Astrocyte of the hippocampus (primary cell): ENCODE measurements at regions not wholly inside any gene's neighbourhood (a gene's known extent, or its start where the extent isn't known, plus 50 kb on each side); places are given as distances from the start of the nearest gene placed in this dataset.
"Not testable (repeated sequence)": the region's sequence is repeated elsewhere in the genome, so short reads cannot be mapped to it uniquely, and the experiment has no call there.

Experiments used
- DNase-seq: peaks from one replicate; pipeline ENCODE4 v3.0.0; 2011; ENCODE audit warnings: low read depth, low spot score

GRCh38 chr15:61344293-61344692 is 115.2 kb upstream of the RORA start:
- no peak for DNase-seq

GRCh38 chr15:61342390-61342789 is 113.3 kb upstream of the RORA start:
- DNase-seq, result no peak

- no peak for DNase-seq
Observed at GRCh38 chr15:61339516-61339915, 110.4 kb upstream of the RORA start.

- DNase-seq, result no peak
Observed at GRCh38 chr15:61337541-61337940, 108.4 kb upstream of the RORA start.

GRCh38 chr15:61336026-61336638 is 107.0 kb upstream of the RORA start:
- DNase-seq, result no peak

- DNase-seq, result not testable (repeated sequence)
Observed at GRCh38 chr15:61334714-61335113, 105.6 kb upstream of the RORA start.

GRCh38 chr15:61331019-61331418 is 101.9 kb upstream of the RORA start:
- no peak for DNase-seq

- DNase-seq, result no peak
Observed at GRCh38 chr15:61327019-61327631, 98.0 kb upstream of the RORA start.

GRCh38 chr15:61319892-61320291 is 90.8 kb upstream of the RORA start:
- no peak for DNase-seq

GRCh38 chr15:61318802-61319525 is 89.9 kb upstream of the RORA start:
- DNase-seq, result no peak

- DNase-seq, result no peak
Observed at GRCh38 chr15:61318301-61318700, 89.2 kb upstream of the RORA start.

GRCh38 chr15:61315471-61315870 is 86.4 kb upstream of the RORA start:
- DNase-seq, result no peak

- DNase-seq, result no peak
Observed at GRCh38 chr15:61314427-61314826, 85.3 kb upstream of the RORA start.

GRCh38 chr15:61309617-61310016 is 80.5 kb upstream of the RORA start:
- DNase-seq, result no peak

- DNase-seq, result no peak
Observed at GRCh38 chr15:61309031-61309511, 80.0 kb upstream of the RORA start.

- no peak for DNase-seq
Observed at GRCh38 chr15:61308437-61308836, 79.3 kb upstream of the RORA start.

GRCh38 chr15:61307474-61307873 is 78.4 kb upstream of the RORA start:
- DNase-seq, result no peak

- no peak for DNase-seq
Observed at GRCh38 chr15:61301701-61302100, 72.6 kb upstream of the RORA start.

- no peak for DNase-seq
Observed at GRCh38 chr15:61299075-61299763, 70.1 kb upstream of the RORA start.

- DNase-seq, result no peak
Observed at GRCh38 chr15:61295239-61295638, 66.1 kb upstream of the RORA start.

- no peak for DNase-seq
Observed at GRCh38 chr15:61282661-61283060, 53.6 kb upstream of the RORA start.

- DNase-seq, result no peak
Observed at GRCh38 chr15:61281328-61281727, 52.2 kb upstream of the RORA start.
